Testis (tissue), 2 donors: ENCODE measurements at regions not wholly inside any gene's neighbourhood (a gene's known extent, or its start where the extent isn't known, plus 50 kb on each side); places are given as distances from the start of the nearest gene placed in this dataset.

Experiments
- POLR2A ChIP-seq: fragments of 450-650 bp; IDR thresholded peaks from one replicate; pipeline ENCODE4 v1.6.1; 2017; ENCODE audit warnings: antibody characterized with exemption, mild to moderate bottlenecking, moderate library complexity
- TF ChIP-seq, protein P1 (sequence below), 3 experiments: fragments of 450-650 bp in 2 of 3; fragments of 200-600 bp in 1 of 3; sonication (generic) in 1 of 3; IDR thresholded peaks; one replicate each; pipeline ENCODE4 v1.5.1; 2016 to 2019; ENCODE audit warnings: antibody characterized with exemption in 3 of 3, mild to moderate bottlenecking in 2 of 3, moderate library complexity in 1 of 3

DNA sequence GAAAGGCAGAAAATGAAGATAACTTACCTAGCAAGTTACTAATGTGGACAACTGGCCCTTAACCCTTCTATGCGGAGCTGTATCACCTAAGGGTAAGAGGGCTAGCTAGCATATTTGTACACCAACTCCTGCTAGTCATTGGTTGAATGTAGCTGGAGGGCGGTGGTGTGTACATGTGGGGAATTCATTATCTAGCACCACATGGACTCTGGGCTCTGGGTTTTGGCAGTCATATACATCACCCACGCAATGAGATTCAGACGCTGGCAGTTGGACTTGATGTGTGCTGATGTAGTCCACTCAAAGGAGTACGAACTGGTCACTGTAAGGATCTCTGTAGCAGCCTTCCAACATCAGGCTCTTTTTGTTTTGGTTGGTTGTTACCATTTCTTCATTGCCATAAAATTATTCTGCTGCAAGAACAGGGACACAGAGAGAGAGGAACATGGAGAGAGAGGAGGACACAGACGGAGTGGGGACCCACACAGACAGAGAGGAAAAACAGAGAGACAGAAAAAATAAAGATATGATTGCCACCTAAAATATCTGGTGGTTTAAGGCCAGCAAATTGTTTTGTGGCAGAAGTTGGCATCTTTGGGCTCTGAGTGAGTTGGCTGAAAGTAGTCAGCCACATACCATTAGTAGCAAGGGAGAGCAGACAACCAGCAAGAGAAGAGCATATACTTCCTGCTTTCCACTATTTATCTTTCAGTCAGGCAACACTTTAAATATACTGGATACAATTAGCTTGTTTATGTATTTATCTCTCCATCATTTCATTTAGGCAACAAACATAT is 76.7 kb upstream of the MTPN start:
- TF ChIP-seq, protein P1, sequence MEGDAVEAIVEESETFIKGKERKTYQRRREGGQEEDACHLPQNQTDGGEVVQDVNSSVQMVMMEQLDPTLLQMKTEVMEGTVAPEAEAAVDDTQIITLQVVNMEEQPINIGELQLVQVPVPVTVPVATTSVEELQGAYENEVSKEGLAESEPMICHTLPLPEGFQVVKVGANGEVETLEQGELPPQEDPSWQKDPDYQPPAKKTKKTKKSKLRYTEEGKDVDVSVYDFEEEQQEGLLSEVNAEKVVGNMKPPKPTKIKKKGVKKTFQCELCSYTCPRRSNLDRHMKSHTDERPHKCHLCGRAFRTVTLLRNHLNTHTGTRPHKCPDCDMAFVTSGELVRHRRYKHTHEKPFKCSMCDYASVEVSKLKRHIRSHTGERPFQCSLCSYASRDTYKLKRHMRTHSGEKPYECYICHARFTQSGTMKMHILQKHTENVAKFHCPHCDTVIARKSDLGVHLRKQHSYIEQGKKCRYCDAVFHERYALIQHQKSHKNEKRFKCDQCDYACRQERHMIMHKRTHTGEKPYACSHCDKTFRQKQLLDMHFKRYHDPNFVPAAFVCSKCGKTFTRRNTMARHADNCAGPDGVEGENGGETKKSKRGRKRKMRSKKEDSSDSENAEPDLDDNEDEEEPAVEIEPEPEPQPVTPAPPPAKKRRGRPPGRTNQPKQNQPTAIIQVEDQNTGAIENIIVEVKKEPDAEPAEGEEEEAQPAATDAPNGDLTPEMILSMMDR (IDR thresholded peaks at IDR 0.05), result no peak
- no peak for TF ChIP-seq POLR2A
